SU-DHL-6 (cell line): ENCODE measurements at regions not wholly inside any gene's neighbourhood (a gene's known extent, or its start where the extent isn't known, plus 50 kb on each side); places are given as distances from the start of the nearest gene placed in this dataset.

Experiments
- H2AFZ ChIP-seq: fragments of 200-600 bp; sonication (generic); 2 replicates; pipeline ENCODE4 v1.6.1; 2014; ENCODE audit warnings: low read depth, mild to moderate bottlenecking, moderate library complexity, mixed read lengths, antibody characterized with exemption, low read length; ENCODE audit not compliant: severe bottlenecking
- H3F3A ChIP-seq: fragments of 200-600 bp; shearing (Covaris generic); 2 replicates; pipeline ENCODE4 v1.6.0; 2016; ENCODE audit warnings: antibody characterized with exemption, mild to moderate bottlenecking; ENCODE audit not compliant: insufficient read depth
- H3K27ac ChIP-seq: fragments of 200-600 bp; sonication (generic); 2 replicates; pipeline ENCODE4 v1.5.1; 2016; ENCODE audit warnings: low read depth, mild to moderate bottlenecking, low read length, moderate library complexity, mixed read lengths
- H3K27me3 ChIP-seq: fragments of 200-600 bp; sonication (generic), shearing (Covaris generic); 2 replicates; pipeline ENCODE4 v1.6.0; 2014; ENCODE audit warnings: mild to moderate bottlenecking, low read length
- H3K36me3 ChIP-seq: fragments of 200-600 bp; sonication (generic); 2 replicates; pipeline ENCODE4 v1.6.1; 2014; ENCODE audit warnings: mild to moderate bottlenecking, low read length, mixed read lengths
- H3K4me2 ChIP-seq: fragments of 300-600, 200-600 bp; shearing (Covaris generic), sonication (generic); 2 replicates; pipeline ENCODE4 v1.6.0; 2014; ENCODE audit warnings: low read length, low read depth, mild to moderate bottlenecking; ENCODE audit not compliant: poor library complexity, severe bottlenecking
- H3K4me3 ChIP-seq: fragments of 200-600 bp; sonication (generic); 2 replicates; pipeline ENCODE4 v1.5.1; 2014; ENCODE audit warnings: antibody characterized with exemption, low read length, mild to moderate bottlenecking, mixed read lengths; ENCODE audit not compliant: insufficient read depth, poor library complexity, severe bottlenecking
- H3K79me2 ChIP-seq: fragments of 200-600 bp; sonication (generic); 2 replicates; pipeline ENCODE4 v1.6.1; 2014; ENCODE audit warnings: mild to moderate bottlenecking, low read length, moderate library complexity; ENCODE audit not compliant: insufficient read depth
- H3K9ac ChIP-seq: fragments of 200-600 bp; sonication (generic); 2 replicates; pipeline ENCODE4 v1.7.0; 2014; ENCODE audit warnings: mild to moderate bottlenecking, low read length
- H3K9me2 ChIP-seq: fragments of 200-600 bp; sonication (generic); replicated peaks from 2 replicates; pipeline ENCODE4 v1.6.1; 2014; ENCODE audit warnings: low read length; ENCODE audit not compliant: insufficient read depth
- H3K9me3 ChIP-seq: fragments of 200-600 bp; sonication (generic); 2 replicates; pipeline ENCODE4 v1.6.1; 2014; ENCODE audit warnings: low read length, mixed read lengths; ENCODE audit not compliant: insufficient read depth
- H4K20me1 ChIP-seq: fragments of 200-600 bp; sonication (generic); 2 replicates; pipeline ENCODE4 v1.6.1; 2014; ENCODE audit warnings: low read depth, mild to moderate bottlenecking, antibody characterized with exemption, low read length, moderate library complexity, mixed read lengths
- CTCF ChIP-seq: fragments of 200-600 bp; sonication (generic); IDR thresholded peaks from one replicate; pipeline ENCODE4 v1.5.1; 2017; ENCODE audit warnings: antibody characterized with exemption, mild to moderate bottlenecking, low read length, moderate library complexity; ENCODE audit not compliant: insufficient read depth, poor library complexity, severe bottlenecking
- EZH2phosphoT487 ChIP-seq: fragments of 200-600 bp; sonication (generic), shearing (Covaris generic); conservative IDR thresholded peaks from 2 replicates; pipeline ENCODE4 v1.6.1; 2018; ENCODE audit warnings: mild to moderate bottlenecking, antibody characterized with exemption, low read length, moderate library complexity, mixed read lengths

- Histone ChIP-seq H3K36me3 (no peaks in the 10 kb centered on the region), H3K9me2 (no peaks in the 10 kb centered on the region), H3K9ac (no peak overlapping the region), H3K27me3 (no peaks in the 10 kb centered on the region), H3K4me3 (no peak overlapping the region), H3K4me2 (no peak overlapping the region), H4K20me1 (no peaks in the 10 kb centered on the region), H3K27ac (no peak overlapping the region), H3K79me2 (no peaks in the 10 kb centered on the region), H3K9me3 (no peaks in the 10 kb centered on the region), H3F3A (no peaks in the 10 kb centered on the region), H2AFZ (no peak overlapping the region)
- TF ChIP-seq EZH2phosphoT487, result no peak
These were observed 136.1 kb upstream of the CDYL start for GRCh38 chr6:4640139-4640538.

- Histone ChIP-seq H3K4me2 (no peak overlapping the region), H3K9ac (no peak overlapping the region), H4K20me1 (no peaks in the 10 kb centered on the region), H3K79me2 (no peaks in the 10 kb centered on the region), H3K36me3 (no peaks in the 10 kb centered on the region), H3K27ac (no peak overlapping the region), H3K4me3 (no peak overlapping the region), H2AFZ (no peak overlapping the region), H3K27me3 (no peaks in the 10 kb centered on the region), H3F3A (no peaks in the 10 kb centered on the region), H3K9me3 (no peaks in the 10 kb centered on the region), H3K9me2 (no peaks in the 10 kb centered on the region)
- TF ChIP-seq EZH2phosphoT487 (no peak), CTCF (no peak)
These were observed 137.6 kb upstream of the CDYL start for GRCh38 chr6:4638641-4639040.

GRCh38 chr6:4637691-4638433, 138.3 kb upstream of the CDYL start:
- H3F3A ChIP-seq, result no peaks in the 10 kb centered on the region
- no peak overlapping the region for H3K4me2 ChIP-seq
- H3K36me3 ChIP-seq, result no peaks in the 10 kb centered on the region
- H4K20me1 ChIP-seq, result no peaks in the 10 kb centered on the region
- no peak overlapping the region for H3K9ac ChIP-seq
- H3K9me2 ChIP-seq, result no peaks in the 10 kb centered on the region
- H3K9me3 ChIP-seq, result no peaks in the 10 kb centered on the region
- no peak overlapping the region for H3K4me3 ChIP-seq
- TF ChIP-seq CTCF, result no peak
- TF ChIP-seq EZH2phosphoT487, result no peak
- H3K27ac ChIP-seq, result no peak overlapping the region
- no peak overlapping the region for H2AFZ ChIP-seq
- no peaks in the 10 kb centered on the region for H3K79me2 ChIP-seq
- H3K27me3 ChIP-seq, result no peaks in the 10 kb centered on the region

GRCh38 chr6:4636881-4637224, 139.4 kb upstream of the CDYL start:
- Histone ChIP-seq H3K27ac (no peak overlapping the region), H3K9me3 (no peaks in the 10 kb centered on the region), H2AFZ (no peak overlapping the region), H3K4me2 (no peak overlapping the region), H3K27me3 (no peaks in the 10 kb centered on the region), H3K9ac (no peak overlapping the region), H3F3A (no peaks in the 10 kb centered on the region), H3K36me3 (no peaks in the 10 kb centered on the region), H3K4me3 (no peak overlapping the region), H3K79me2 (no peaks in the 10 kb centered on the region), H3K9me2 (no peaks in the 10 kb centered on the region), H4K20me1 (no peaks in the 10 kb centered on the region)
- TF ChIP-seq CTCF (no peak), EZH2phosphoT487 (no peak)
